ENCODE measurements at regions not wholly inside any gene's neighbourhood (a gene's known extent, or its start where the extent isn't known, plus 50 kb on each side); places are given as distances from the start of the nearest gene placed in this dataset.

GRCh38 chr4:106473515-106473914 is 104.9 kb upstream of the GIMD1 start:
- Histone ChIP-seq H3K27me3 (no peaks in the 10 kb centered on the region), H3K9me3 (no peaks in the 10 kb centered on the region), H3K36me3 (replicated peaks in 1 of 2; ENCODE audit: insufficient read depth in 1 of 2, low read depth in 2 of 2) (no peaks in the 10 kb centered on the region), H3K4me3 (no peak overlapping the region), H3K27ac (no peak overlapping the region), H3K4me1 (no peaks in the 10 kb centered on the region)
- intact Hi-C loops (cut with DNase I), result no loop called here
- ATAC-seq (no peak), DNase-seq (no peak)
- TF ChIP-seq CTCF (IDR thresholded peaks at IDR 0.05) (no peak), POLR2A (IDR thresholded peaks at IDR 0.05) (no peak)
- 85 to 92% methylated on average over 1 of the region's 1 CpG for WGBS, 2 donors

GRCh38 chr4:106471151-106471550 is 102.6 kb upstream of the GIMD1 start:
- intact Hi-C loops (cut with DNase I), result no loop called here
- no peaks in the 10 kb centered on the region for H3K4me1 ChIP-seq
- H3K4me3 ChIP-seq, result no peak overlapping the region
- no peaks in the 10 kb centered on the region for H3K27me3 ChIP-seq
- no peaks in the 10 kb centered on the region for H3K9me3 ChIP-seq
- no peak overlapping the region for H3K27ac ChIP-seq
- no peak for DNase-seq
- WGBS, 2 donors, result 69 to 73% methylated on average over 4 to 7 of the region's 7 CpGs
- TF ChIP-seq CTCF (IDR thresholded peaks at IDR 0.05) (no peak), POLR2A (IDR thresholded peaks at IDR 0.05) (no peak)
- ATAC-seq, result no peak
- no peaks in the 10 kb centered on the region for H3K36me3 ChIP-seq (replicated peaks in 1 of 2; ENCODE audit: insufficient read depth in 1 of 2, low read depth in 2 of 2)

GRCh38 chr4:106463622-106464021 is 95.0 kb upstream of the GIMD1 start:
- WGBS, 2 donors, result 26 to 28% methylated on average over 2 of the region's 2 CpGs
- DNase-seq, result no peak
- intact Hi-C loops (cut with DNase I), result no loop called here
- TF ChIP-seq POLR2A (IDR thresholded peaks at IDR 0.05) (no peak), CTCF (IDR thresholded peaks at IDR 0.05) (no peak)
- Histone ChIP-seq H3K36me3 (replicated peaks in 1 of 2; ENCODE audit: insufficient read depth in 1 of 2, low read depth in 2 of 2) (no peaks in the 10 kb centered on the region), H3K27me3 (no peaks in the 10 kb centered on the region), H3K27ac (no peak overlapping the region), H3K4me3 (no peak overlapping the region), H3K9me3 (no peaks in the 10 kb centered on the region), H3K4me1 (no peaks in the 10 kb centered on the region)
- ATAC-seq, result no peak

- ATAC-seq (no peak), DNase-seq (no peak)
- Histone ChIP-seq H3K4me1 (no peaks in the 10 kb centered on the region), H3K9me3 (no peaks in the 10 kb centered on the region), H3K27me3 (no peaks in the 10 kb centered on the region), H3K4me3 (no peak overlapping the region), H3K36me3 (replicated peaks in 1 of 2; ENCODE audit: insufficient read depth in 1 of 2, low read depth in 2 of 2) (no peaks in the 10 kb centered on the region), H3K27ac (no peak overlapping the region)
- WGBS, 2 donors, result 49 to 61% methylated on average over 2 of the region's 2 CpGs
- TF ChIP-seq POLR2A (IDR thresholded peaks at IDR 0.05), result no peak
- intact Hi-C loops (cut with DNase I), result no loop called here
Measured at GRCh38 chr4:106454581-106454980, 86.0 kb upstream of the GIMD1 start.

GRCh38 chr4:106454021-106454420 is 85.4 kb upstream of the GIMD1 start:
- Histone ChIP-seq H3K27ac (no peak overlapping the region), H3K36me3 (replicated peaks in 1 of 2; ENCODE audit: insufficient read depth in 1 of 2, low read depth in 2 of 2) (no peaks in the 10 kb centered on the region), H3K4me1 (no peaks in the 10 kb centered on the region), H3K4me3 (no peak overlapping the region), H3K9me3 (no peaks in the 10 kb centered on the region), H3K27me3 (no peaks in the 10 kb centered on the region)
- ATAC-seq, result no peak
- DNase-seq, result no peak
- intact Hi-C loops (cut with DNase I), result no loop called here
- TF ChIP-seq POLR2A (IDR thresholded peaks at IDR 0.05) (no peak), CTCF (IDR thresholded peaks at IDR 0.05) (no peak)
- 42 to 52% methylated on average over 2 of the region's 2 CpGs for WGBS, 2 donors
